Naive thymus-derived CD4-positive, alpha-beta T cell (primary cell): ENCODE measurements at regions not wholly inside any gene's neighbourhood (a gene's known extent, or its start where the extent isn't known, plus 50 kb on each side); places are given as distances from the start of the nearest gene placed in this dataset.

Source experiments
- ATAC-seq: fragments of 150-1000 bp; cut with Tn5 transposase; 2 replicates; pipeline ENCODE4 v1.10.0; 2021; ENCODE audit warnings: mild to moderate bottlenecking, moderate library complexity
- CTCF ChIA-PET: fragments of 350-600 bp; sonication (Branson Sonifier 250); formaldehyde crosslinking; loops from one replicate; lab custom pipeline; 2021; ENCODE audit warnings: antibody characterized with exemption; lab: Charles Lee
- POLR2A ChIA-PET: fragments of 350-600 bp; sonication (Branson Sonifier 250); formaldehyde crosslinking; loops from one replicate; lab custom pipeline; 2021; ENCODE audit warnings: antibody characterized with exemption, inconsistent platforms; lab: Charles Lee
- DNase-seq, 9 donors: peaks; one replicate each; pipeline versions ENCODE4 v3.0.0 to v3.0.0-alpha.2; 2020 to 2022; ENCODE audit warnings: mixed read lengths in 1 of 9
- H3K27ac ChIP-seq: one replicate; pipeline ENCODE4 v1.7.0; 2013; ENCODE audit warnings: mild to moderate bottlenecking, low read depth, low read length, moderate library complexity
- H3K27me3 ChIP-seq, 2 donors: one replicate each; pipeline ENCODE4 v1.7.0; 2013; ENCODE audit warnings: low read length in 2 of 2, mild to moderate bottlenecking in 2 of 2, moderate library complexity in 2 of 2; ENCODE audit not compliant: control insufficient read depth in 2 of 2, insufficient read depth in 2 of 2
- H3K36me3 ChIP-seq, 3 experiments: 1 replicate in 2 of 3; 2 replicates in 1 of 3; pipeline ENCODE4 v1.7.0; 2013; ENCODE audit warnings: low read length in 3 of 3, mild to moderate bottlenecking in 3 of 3, moderate library complexity in 1 of 3; ENCODE audit not compliant: insufficient read depth in 3 of 3, control insufficient read depth in 2 of 3
- H3K4me1 ChIP-seq, 2 donors: one replicate each; pipeline ENCODE4 v1.7.0; 2013; ENCODE audit warnings: low read length in 2 of 2, mild to moderate bottlenecking in 2 of 2, moderate library complexity in 1 of 2; ENCODE audit not compliant: control insufficient read depth in 2 of 2, insufficient read depth in 2 of 2
- H3K4me3 ChIP-seq: 2 replicates; pipeline ENCODE4 v1.7.0; 2013; ENCODE audit warnings: mild to moderate bottlenecking, low read length
- H3K9me3 ChIP-seq, 3 experiments: 1 replicate in 2 of 3; 2 replicates in 1 of 3; pipeline ENCODE4 v1.7.0; 2013; ENCODE audit warnings: low read length in 3 of 3; ENCODE audit not compliant: control insufficient read depth in 2 of 3
- H3K27ac Mint-ChIP-seq, 9 donors: one replicate each; pipeline ENCODE4 v1.8.0; 2020 to 2022; ENCODE audit warnings: mixed read lengths in 9 of 9, mild to moderate bottlenecking in 8 of 9, moderate library complexity in 5 of 9, inconsistent platforms in 2 of 9
- H3K27me3 Mint-ChIP-seq, 5 donors: one replicate each; pipeline ENCODE4 v1.8.0; 2021 to 2022; ENCODE audit warnings: mixed read lengths in 5 of 5, mild to moderate bottlenecking in 1 of 5
- H3K36me3 Mint-ChIP-seq, 5 donors: one replicate each; pipeline ENCODE4 v1.8.0; 2020 to 2022; ENCODE audit warnings: mixed read lengths in 5 of 5, mild to moderate bottlenecking in 3 of 5, inconsistent platforms in 1 of 5
- H3K4me1 Mint-ChIP-seq, 7 donors: one replicate each; pipeline ENCODE4 v1.8.0; 2020 to 2022; ENCODE audit warnings: mixed read lengths in 7 of 7, mild to moderate bottlenecking in 3 of 7, inconsistent platforms in 1 of 7
- H3K4me3 Mint-ChIP-seq, 10 donors: one replicate each; pipeline ENCODE4 v1.8.0; 2020 to 2022; ENCODE audit warnings: mild to moderate bottlenecking in 10 of 10, mixed read lengths in 10 of 10, moderate library complexity in 6 of 10, inconsistent platforms in 2 of 10
- H3K9me3 Mint-ChIP-seq, 11 donors: one replicate each; pipeline ENCODE4 v1.8.0; 2020 to 2022; ENCODE audit warnings: mixed read lengths in 11 of 11, mild to moderate bottlenecking in 4 of 11, inconsistent platforms in 1 of 11, moderate library complexity in 1 of 11
- intact Hi-C, 2 donors: fragments of 100-400 bp; cut with micrococcal nuclease; formaldehyde crosslinking; loops; one replicate each; pipeline ENCODE4 v1.15.1; 2023

DNA sequence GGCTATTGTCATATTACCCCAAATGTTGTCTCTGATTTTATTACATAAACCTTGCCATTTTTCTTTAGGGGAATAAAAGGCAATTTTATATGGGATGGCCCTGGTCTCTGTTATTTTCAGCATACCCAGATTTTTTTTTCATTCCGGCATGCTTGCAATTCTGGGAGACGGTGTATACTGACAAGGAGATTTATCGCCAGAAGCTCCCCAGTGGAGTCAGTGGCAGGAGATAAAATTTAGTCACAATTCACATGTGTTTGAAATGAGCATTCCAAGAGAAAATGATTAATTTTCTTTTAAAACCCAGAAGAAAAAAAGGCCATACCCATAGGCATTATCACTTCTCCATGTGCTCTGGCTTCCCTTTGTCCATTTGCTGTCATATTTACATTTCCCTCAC is 250.8 kb upstream of the RSPO3 start:
- no peaks in the 10 kb centered on the region for H3K36me3 ChIP-seq
- Mint-ChIP-seq H3K4me3 (no peak overlapping the region), H3K9me3 (peaks cover 0 to 7% (median 3%) of the 10 kb centered on the region in 11 donors), H3K27me3 (peaks cover 0 to 11% (median 0%) of the 10 kb centered on the region in 5 donors), H3K27ac (no peak overlapping the region), H3K36me3 (no peaks in the 10 kb centered on the region), H3K4me1 (no peaks in the 10 kb centered on the region)
- intact Hi-C loops, result loop anchor here in 1 of 2 donors (1.0 kb wide), 1 partner anchor 7 kb away; no protein-coding TSS in a partner anchor
- no peak overlapping the region for H3K27ac ChIP-seq
- no peaks in the 10 kb centered on the region for H3K9me3 ChIP-seq
- DNase-seq, result no peak
- no peak overlapping the region for H3K4me3 ChIP-seq
- ATAC-seq, result no peak
- no peaks in the 10 kb centered on the region for H3K27me3 ChIP-seq
- no peaks in the 10 kb centered on the region for H3K4me1 ChIP-seq
- CTCF ChIA-PET, result no interaction called here
- POLR2A ChIA-PET, result no interaction called here

DNA sequence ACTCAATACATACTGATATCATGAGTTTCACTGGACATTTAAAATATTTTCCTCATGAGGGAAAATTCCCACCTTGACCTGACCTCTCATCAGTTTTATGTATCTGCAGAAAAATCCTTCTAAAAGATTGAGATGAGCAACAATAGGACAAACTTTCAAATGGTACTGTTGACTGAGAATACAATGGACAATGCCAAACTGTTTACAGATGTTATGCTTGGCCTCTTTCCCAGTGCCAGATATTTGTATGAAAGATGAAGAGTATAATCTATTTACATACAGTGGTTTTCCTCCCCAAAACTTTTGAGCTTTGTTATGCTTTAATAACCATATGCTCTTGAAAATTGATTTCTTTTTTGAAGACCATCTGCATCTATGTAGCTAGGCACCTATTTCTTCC is 245.1 kb upstream of the RSPO3 start:
- H3K9me3 Mint-ChIP-seq, result peaks cover 0 to 5% (median 0%) of the 10 kb centered on the region in 11 donors
- H3K27me3 ChIP-seq, result no peaks in the 10 kb centered on the region
- H3K4me3 Mint-ChIP-seq, result no peak overlapping the region
- ChIA-PET POLR2A (no interaction called here), CTCF (no interaction called here)
- H3K36me3 Mint-ChIP-seq, result no peaks in the 10 kb centered on the region
- H3K4me1 Mint-ChIP-seq, result no peaks in the 10 kb centered on the region
- intact Hi-C loops, result no loop called here
- no peak overlapping the region for H3K27ac ChIP-seq
- DNase-seq, result no peak
- no peaks in the 10 kb centered on the region for H3K9me3 ChIP-seq
- no peaks in the 10 kb centered on the region for H3K4me1 ChIP-seq
- H3K36me3 ChIP-seq, result no peaks in the 10 kb centered on the region
- H3K27me3 Mint-ChIP-seq, result peaks cover 0 to 17% (median 0%) of the 10 kb centered on the region in 5 donors
- no peak overlapping the region for H3K27ac Mint-ChIP-seq
- H3K4me3 ChIP-seq, result no peak overlapping the region
- no peak for ATAC-seq

DNA sequence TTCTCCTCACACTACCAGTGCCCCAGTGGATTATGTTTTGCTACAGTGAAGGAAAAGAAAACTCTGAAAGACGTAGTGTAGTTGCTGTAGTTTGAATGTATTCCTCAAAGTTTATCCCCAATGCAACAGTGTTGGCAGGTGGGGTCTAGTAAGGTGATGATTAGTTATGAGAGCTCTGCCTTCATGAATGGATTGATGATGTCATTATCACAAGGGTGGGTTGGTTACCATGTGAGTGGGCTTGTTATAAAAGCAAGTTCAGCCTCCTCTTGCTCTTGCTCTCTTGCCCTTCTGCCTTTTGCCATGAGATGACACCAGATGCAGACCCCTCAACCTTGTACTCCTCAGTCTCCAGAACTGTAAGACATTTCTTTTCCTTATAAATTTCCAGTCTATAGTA is 244.7 kb upstream of the RSPO3 start:
- Histone ChIP-seq H3K27me3 (no peaks in the 10 kb centered on the region), H3K4me3 (no peak overlapping the region), H3K9me3 (no peaks in the 10 kb centered on the region), H3K36me3 (no peaks in the 10 kb centered on the region), H3K4me1 (no peaks in the 10 kb centered on the region), H3K27ac (no peak overlapping the region)
- no peaks in the 10 kb centered on the region for H3K4me1 Mint-ChIP-seq
- peaks cover 0 to 5% (median 0%) of the 10 kb centered on the region in 11 donors for H3K9me3 Mint-ChIP-seq
- no peak overlapping the region for H3K4me3 Mint-ChIP-seq
- POLR2A ChIA-PET, result no interaction called here
- ATAC-seq (no peak), DNase-seq (no peak)
- intact Hi-C loops, result no loop called here
- H3K36me3 Mint-ChIP-seq, result no peaks in the 10 kb centered on the region
- no peak overlapping the region for H3K27ac Mint-ChIP-seq
- peaks cover 0 to 17% (median 0%) of the 10 kb centered on the region in 5 donors for H3K27me3 Mint-ChIP-seq
- CTCF ChIA-PET, result no interaction called here

DNA sequence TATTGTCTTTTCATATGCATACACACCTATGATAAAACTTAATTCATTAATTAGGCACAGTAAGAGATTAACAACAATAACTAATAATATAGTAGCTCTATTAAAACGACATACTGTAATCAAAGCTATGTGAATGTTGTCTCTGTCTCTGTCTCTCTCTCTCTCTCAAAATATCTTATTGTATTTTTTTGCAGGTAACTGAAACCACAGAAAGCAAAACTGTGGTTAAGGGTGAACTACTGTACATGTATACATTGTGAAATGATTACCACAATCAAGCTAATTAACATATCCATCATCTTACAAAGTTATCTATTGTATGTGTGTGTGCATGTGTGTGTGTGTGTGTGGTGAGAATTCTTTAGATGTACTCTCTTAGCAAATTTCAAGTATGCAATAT is 242.0 kb upstream of the RSPO3 start:
- H3K9me3 Mint-ChIP-seq, result peaks cover 0 to 5% (median 0%) of the 10 kb centered on the region in 11 donors
- Histone ChIP-seq H3K4me3 (no peak overlapping the region), H3K27me3 (no peaks in the 10 kb centered on the region), H3K36me3 (no peaks in the 10 kb centered on the region), H3K4me1 (no peaks in the 10 kb centered on the region), H3K27ac (no peak overlapping the region), H3K9me3 (no peaks in the 10 kb centered on the region)
- peaks cover 0 to 8% (median 0%) of the 10 kb centered on the region in 5 donors for H3K27me3 Mint-ChIP-seq
- no peak overlapping the region for H3K27ac Mint-ChIP-seq
- intact Hi-C loops, result no loop called here
- CTCF ChIA-PET, result no interaction called here
- no peak for DNase-seq
- H3K4me1 Mint-ChIP-seq, result no peaks in the 10 kb centered on the region
- H3K4me3 Mint-ChIP-seq, result no peak overlapping the region
- no peaks in the 10 kb centered on the region for H3K36me3 Mint-ChIP-seq
- POLR2A ChIA-PET, result no interaction called here
- ATAC-seq, result no peak

DNA sequence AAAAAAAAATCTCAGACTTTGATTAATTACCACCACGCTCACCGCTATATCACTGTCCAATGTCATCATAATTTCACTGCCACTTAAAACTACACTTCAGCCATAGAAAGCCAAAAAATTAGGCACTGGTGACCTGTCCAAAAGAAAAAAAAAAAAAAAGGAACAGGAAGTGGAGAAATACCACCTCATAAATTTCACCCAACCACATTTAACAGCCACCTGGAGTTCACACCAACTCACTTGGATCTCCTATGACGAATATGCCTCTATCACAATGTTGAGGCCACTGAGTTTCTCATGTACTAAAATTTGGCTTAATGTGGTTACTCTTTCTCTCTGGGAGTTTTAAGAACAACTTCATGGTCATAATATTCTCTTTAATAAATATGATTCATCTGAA is 237.5 kb upstream of the RSPO3 start:
- peaks cover 0 to 3% (median 0%) of the 10 kb centered on the region in 11 donors for H3K9me3 Mint-ChIP-seq
- H3K36me3 ChIP-seq, result no peaks in the 10 kb centered on the region
- no peak for DNase-seq
- H3K27me3 Mint-ChIP-seq, result no peaks in the 10 kb centered on the region
- H3K36me3 Mint-ChIP-seq, result no peaks in the 10 kb centered on the region
- no peaks in the 10 kb centered on the region for H3K27me3 ChIP-seq
- ATAC-seq, result no peak
- no peaks in the 10 kb centered on the region for H3K4me1 Mint-ChIP-seq
- H3K4me3 ChIP-seq, result no peak overlapping the region
- H3K27ac ChIP-seq, result no peak overlapping the region
- intact Hi-C loops, result no loop called here
- no peaks in the 10 kb centered on the region for H3K9me3 ChIP-seq
- CTCF ChIA-PET, result no interaction called here
- POLR2A ChIA-PET, result no interaction called here
- no peak overlapping the region for H3K27ac Mint-ChIP-seq
- no peak overlapping the region for H3K4me3 Mint-ChIP-seq
- no peaks in the 10 kb centered on the region for H3K4me1 ChIP-seq

DNA sequence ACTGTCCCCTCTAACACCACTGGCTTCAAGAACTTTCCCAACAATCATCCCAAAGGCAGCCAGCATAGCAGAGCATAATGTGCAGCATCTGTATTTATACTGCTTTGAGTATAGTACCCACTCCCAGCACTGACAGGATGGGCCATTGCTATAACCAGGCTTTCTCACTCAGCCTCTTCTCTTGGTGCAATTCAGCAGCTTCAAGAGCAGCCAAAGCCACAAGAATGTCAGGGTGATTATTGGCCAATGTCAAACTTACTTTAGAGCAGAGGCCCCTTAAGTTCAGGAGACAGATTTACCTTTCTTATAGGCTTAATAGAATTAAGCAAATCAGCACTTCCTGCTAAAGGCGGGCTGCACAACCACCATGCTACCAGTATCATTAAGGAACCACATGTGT is 232.4 kb upstream of the RSPO3 start:
- CTCF ChIA-PET, result no interaction called here
- intact Hi-C loops, result no loop called here
- peaks cover 0 to 6% (median 4%) of the 10 kb centered on the region in 5 donors for H3K27me3 Mint-ChIP-seq

More for the DNA sequence above, 232.4 kb upstream of the RSPO3 start:
- Histone ChIP-seq H3K4me1 (no peaks in the 10 kb centered on the region), H3K4me3 (no peak overlapping the region), H3K9me3 (no peaks in the 10 kb centered on the region), H3K27ac (no peak overlapping the region), H3K27me3 (no peaks in the 10 kb centered on the region), H3K36me3 (no peaks in the 10 kb centered on the region)
- H3K27ac Mint-ChIP-seq, result no peak overlapping the region
- ATAC-seq (no peak), DNase-seq (no peak)
- peaks cover 0 to 3% (median 0%) of the 10 kb centered on the region in 11 donors for H3K9me3 Mint-ChIP-seq
- no peaks in the 10 kb centered on the region for H3K4me1 Mint-ChIP-seq
- POLR2A ChIA-PET, result no interaction called here
- H3K36me3 Mint-ChIP-seq, result no peaks in the 10 kb centered on the region
- H3K4me3 Mint-ChIP-seq, result no peak overlapping the region
